ENCODE measurements at regions not wholly inside any gene's neighbourhood (a gene's known extent, or its start where the extent isn't known, plus 50 kb on each side); places are given as distances from the start of the nearest gene placed in this dataset.

- TF ChIP-seq GATA3 (IDR thresholded peaks at IDR 0.05; ENCODE audit: low read depth, low read length) (no peak), GATA2 (IDR thresholded peaks at IDR 0.05; ENCODE audit: low read depth, low read length) (no peak)
Observed at GRCh38 chr15:70273808-70274207, 176.1 kb upstream of the TLE3 start.
